ENCODE measurements at regions not wholly inside any gene's neighbourhood (a gene's known extent, or its start where the extent isn't known, plus 50 kb on each side); places are given as distances from the start of the nearest gene placed in this dataset.

DNA sequence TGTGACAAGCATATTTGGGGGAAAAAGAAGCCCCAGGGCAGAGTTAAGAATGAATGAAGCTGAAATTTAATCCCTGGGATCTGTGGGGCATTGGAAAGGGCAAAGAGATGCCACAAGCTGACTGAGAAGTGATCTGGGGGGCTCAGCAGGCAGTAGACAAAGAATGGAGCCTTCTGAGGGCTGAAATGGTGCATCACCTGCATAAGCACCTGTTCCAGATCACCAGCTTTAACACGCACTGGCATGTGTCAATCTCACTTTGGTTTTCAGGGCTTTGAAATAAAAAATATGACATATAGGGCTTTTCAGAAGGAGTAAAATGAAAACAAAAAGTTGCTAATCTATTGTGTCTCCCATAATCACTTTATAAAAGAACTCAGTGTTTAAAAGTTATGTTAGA lies 210.8 kb upstream of the ARHGEF26 start:
- Histone ChIP-seq H3K4me3 (no peak overlapping the region), H3K4me1 (no peaks in the 10 kb centered on the region), H3K27me3 (no peaks in the 10 kb centered on the region), H3K27ac (no peak overlapping the region), H3K9me3 (no peaks in the 10 kb centered on the region), H3K36me3 (no peaks in the 10 kb centered on the region)
- intact Hi-C loops (cut with DNase I): no loop called here
- ATAC-seq: no peak
- TF ChIP-seq, protein P1, sequence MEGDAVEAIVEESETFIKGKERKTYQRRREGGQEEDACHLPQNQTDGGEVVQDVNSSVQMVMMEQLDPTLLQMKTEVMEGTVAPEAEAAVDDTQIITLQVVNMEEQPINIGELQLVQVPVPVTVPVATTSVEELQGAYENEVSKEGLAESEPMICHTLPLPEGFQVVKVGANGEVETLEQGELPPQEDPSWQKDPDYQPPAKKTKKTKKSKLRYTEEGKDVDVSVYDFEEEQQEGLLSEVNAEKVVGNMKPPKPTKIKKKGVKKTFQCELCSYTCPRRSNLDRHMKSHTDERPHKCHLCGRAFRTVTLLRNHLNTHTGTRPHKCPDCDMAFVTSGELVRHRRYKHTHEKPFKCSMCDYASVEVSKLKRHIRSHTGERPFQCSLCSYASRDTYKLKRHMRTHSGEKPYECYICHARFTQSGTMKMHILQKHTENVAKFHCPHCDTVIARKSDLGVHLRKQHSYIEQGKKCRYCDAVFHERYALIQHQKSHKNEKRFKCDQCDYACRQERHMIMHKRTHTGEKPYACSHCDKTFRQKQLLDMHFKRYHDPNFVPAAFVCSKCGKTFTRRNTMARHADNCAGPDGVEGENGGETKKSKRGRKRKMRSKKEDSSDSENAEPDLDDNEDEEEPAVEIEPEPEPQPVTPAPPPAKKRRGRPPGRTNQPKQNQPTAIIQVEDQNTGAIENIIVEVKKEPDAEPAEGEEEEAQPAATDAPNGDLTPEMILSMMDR (IDR thresholded peaks at IDR 0.05): no peak
- DNase-seq: no peak

DNA sequence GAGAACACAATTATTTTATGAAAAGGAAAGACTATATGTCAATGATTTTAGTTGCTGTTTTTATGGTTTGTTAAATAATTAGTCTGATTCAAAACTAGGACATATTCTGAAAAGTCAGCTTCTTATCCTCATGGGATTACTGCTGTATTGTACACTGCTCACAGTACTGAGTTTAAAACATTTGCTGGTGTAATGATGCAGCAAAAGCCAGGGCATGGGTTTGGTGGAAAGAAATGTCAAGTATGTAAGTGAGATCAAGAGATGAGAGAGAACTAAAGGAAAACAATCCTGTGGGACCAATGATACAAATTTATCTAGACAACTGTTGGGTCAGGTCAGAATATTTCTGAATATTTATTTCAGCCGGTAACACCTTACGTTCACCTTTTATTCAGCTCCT lies 210.1 kb upstream of the ARHGEF26 start:
- no peaks in the 10 kb centered on the region for H3K4me1 ChIP-seq
- no peaks in the 10 kb centered on the region for H3K27me3 ChIP-seq
- ATAC-seq: no peak
- H3K4me3 ChIP-seq: no peak overlapping the region
- H3K27ac ChIP-seq: no peak overlapping the region
- H3K36me3 ChIP-seq: no peaks in the 10 kb centered on the region
- intact Hi-C loops (cut with DNase I): no loop called here
- TF ChIP-seq, protein P1 (IDR thresholded peaks at IDR 0.05): no peak
- H3K9me3 ChIP-seq: no peaks in the 10 kb centered on the region
- DNase-seq: no peak

DNA sequence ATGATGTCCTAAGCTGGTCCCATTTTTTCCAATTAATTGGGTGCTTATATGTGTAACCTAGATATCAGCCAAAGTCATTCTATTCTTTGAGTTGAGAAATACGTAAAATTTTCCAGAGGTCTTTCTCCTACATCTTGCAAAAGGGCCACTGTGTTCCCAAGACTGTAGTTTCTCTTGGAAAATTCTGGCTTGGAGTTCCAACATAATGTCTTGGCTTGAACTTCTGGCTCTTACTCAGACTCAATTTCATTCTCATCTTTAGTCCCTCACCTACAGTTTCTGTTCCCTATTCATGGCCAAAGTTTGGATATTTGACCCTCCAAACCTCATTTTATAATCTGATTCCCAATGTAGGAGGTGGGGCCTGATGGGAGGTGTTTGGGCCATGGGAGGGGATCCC lies 201.4 kb upstream of the ARHGEF26 start:
- Histone ChIP-seq H3K9me3 (no peaks in the 10 kb centered on the region), H3K27ac (no peak overlapping the region), H3K27me3 (no peaks in the 10 kb centered on the region), H3K4me3 (no peak overlapping the region), H3K4me1 (no peaks in the 10 kb centered on the region), H3K36me3 (no peaks in the 10 kb centered on the region)
- intact Hi-C loops (cut with DNase I): no loop called here
- DNase-seq (no peak), ATAC-seq (no peak)
- TF ChIP-seq, protein P1 (IDR thresholded peaks at IDR 0.05): no peak

DNA sequence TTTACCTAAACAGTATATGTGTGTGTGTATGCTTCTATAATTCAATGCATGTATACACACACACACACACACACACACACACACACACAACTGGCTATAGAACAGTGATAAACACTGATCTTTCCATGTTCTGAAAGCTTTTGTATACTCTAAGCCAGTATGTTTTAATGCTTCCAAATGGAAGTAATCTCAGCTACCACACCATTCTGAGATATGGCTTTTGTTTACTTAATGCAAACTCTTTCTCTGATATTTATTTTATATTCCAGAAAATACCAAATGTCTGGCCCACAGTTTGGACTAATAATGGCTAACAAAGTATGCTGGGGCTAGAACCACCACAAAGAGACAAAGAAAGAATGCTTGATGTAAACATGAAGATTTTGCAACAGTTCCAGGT lies 199.4 kb upstream of the ARHGEF26 start:
- Histone ChIP-seq H3K4me3 (no peak overlapping the region), H3K27me3 (no peaks in the 10 kb centered on the region), H3K27ac (no peak overlapping the region), H3K4me1 (no peaks in the 10 kb centered on the region), H3K36me3 (no peaks in the 10 kb centered on the region), H3K9me3 (no peaks in the 10 kb centered on the region)
- intact Hi-C loops (cut with DNase I): no loop called here
- DNase-seq: no peak
- TF ChIP-seq, protein P1 (IDR thresholded peaks at IDR 0.05): no peak
- no peak for ATAC-seq

DNA sequence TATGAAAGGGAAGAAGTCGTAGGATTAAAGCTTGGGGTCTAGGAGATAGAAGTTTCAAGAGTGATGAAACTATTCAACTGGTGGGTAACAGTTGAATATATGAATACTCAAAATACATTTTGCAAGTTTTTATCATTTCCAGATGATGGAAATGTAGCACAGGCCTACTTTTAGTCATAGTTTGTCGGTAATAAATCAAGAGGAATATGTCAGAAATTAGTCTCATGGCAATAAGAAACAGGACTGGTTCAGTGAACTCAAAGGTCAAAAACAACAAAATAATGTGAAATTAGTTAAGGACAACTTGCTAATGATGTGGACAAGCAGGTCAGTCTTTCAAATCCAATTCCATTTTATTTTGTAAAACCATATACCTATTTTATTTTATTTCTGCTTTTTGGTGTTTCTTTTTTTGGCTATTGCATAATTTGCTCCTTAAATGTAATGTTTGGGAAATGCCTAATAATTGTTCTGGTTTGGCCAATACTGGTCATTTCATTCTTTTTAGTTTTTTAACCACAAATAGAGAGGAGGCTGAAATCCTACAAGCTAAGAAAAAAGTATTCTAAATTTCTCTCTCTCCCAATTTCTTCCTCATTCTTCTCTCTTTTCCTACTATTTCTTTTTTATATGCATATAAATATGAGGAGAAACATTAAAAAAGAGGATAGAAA lies 195.2 kb upstream of the ARHGEF26 start:
- ATAC-seq (no peak), DNase-seq (no peak)
- intact Hi-C loops (cut with DNase I): no loop called here
- no peaks in the 10 kb centered on the region for H3K9me3 ChIP-seq
- H3K4me3 ChIP-seq: no peak overlapping the region
- no peaks in the 10 kb centered on the region for H3K36me3 ChIP-seq
- H3K27ac ChIP-seq: no peak overlapping the region
- no peaks in the 10 kb centered on the region for H3K4me1 ChIP-seq
- TF ChIP-seq, protein P1 (IDR thresholded peaks at IDR 0.05): no peak
- H3K27me3 ChIP-seq: no peaks in the 10 kb centered on the region

DNA sequence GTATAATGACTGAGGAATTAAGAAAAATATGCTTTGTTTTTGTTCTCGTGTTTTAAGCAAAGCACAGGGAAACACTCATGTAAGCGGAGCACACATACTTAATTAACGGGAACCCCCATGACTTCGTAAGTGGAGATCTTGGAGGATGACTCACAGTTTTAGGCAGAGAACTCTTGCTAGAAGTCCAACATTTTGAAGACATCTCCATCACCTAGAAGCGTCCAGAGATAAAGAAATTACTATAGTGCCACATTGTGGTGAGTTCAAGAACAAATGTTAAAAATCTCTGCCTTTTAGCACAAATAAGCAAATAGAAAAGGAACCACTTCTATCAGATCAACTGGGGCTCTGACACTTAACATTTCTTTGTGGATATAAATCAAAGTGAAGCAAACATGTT lies 194.1 kb upstream of the ARHGEF26 start:
- H3K9me3 ChIP-seq: no peaks in the 10 kb centered on the region
- ATAC-seq (peak; percentile 57), DNase-seq (no peak)
- H3K4me3 ChIP-seq: no peak overlapping the region
- no peaks in the 10 kb centered on the region for H3K27me3 ChIP-seq
- H3K36me3 ChIP-seq: no peaks in the 10 kb centered on the region
- TF ChIP-seq, protein P1 (IDR thresholded peaks at IDR 0.05): peak; percentile 29
- H3K27ac ChIP-seq: no peak overlapping the region
- intact Hi-C loops (cut with DNase I): no loop called here
- H3K4me1 ChIP-seq: no peaks in the 10 kb centered on the region
